ENCODE measurements at regions not wholly inside any gene's neighbourhood (a gene's known extent, or its start where the extent isn't known, plus 50 kb on each side); places are given as distances from the start of the nearest gene placed in this dataset.

GRCh38 chr2:153388246-153388645 is 90.3 kb downstream of the RPRM start:
- intact Hi-C loops (cut with DNase I, micrococcal nuclease), result no loop called here
- no peaks in the 10 kb centered on the region for H3K36me3 ChIP-seq (ENCODE audit: low read depth)
- peaks cover 3% of the 10 kb centered on the region for H3K9me3 ChIP-seq
- no peak overlapping the region for H3K4me3 ChIP-seq
- no peaks in the 10 kb centered on the region for H3K4me1 ChIP-seq (ENCODE audit: low read depth)
- ATAC-seq, result no peak
- no peak for TF ChIP-seq CTCF (IDR thresholded peaks at IDR 0.05)
- DNase-seq, result no peak

GRCh38 chr2:153387203-153387602 is 91.4 kb downstream of the RPRM start:
- Histone ChIP-seq H3K4me1 (ENCODE audit: low read depth) (no peaks in the 10 kb centered on the region), H3K36me3 (ENCODE audit: low read depth) (no peaks in the 10 kb centered on the region), H3K9me3 (peaks cover 4% of the 10 kb centered on the region), H3K4me3 (no peak overlapping the region)
- TF ChIP-seq CTCF (IDR thresholded peaks at IDR 0.05), result no peak
- DNase-seq (no peak), ATAC-seq (no peak)
- intact Hi-C loops (cut with DNase I, micrococcal nuclease), result no loop called here

- ATAC-seq, result no peak
- TF ChIP-seq CTCF (IDR thresholded peaks at IDR 0.05), result no peak
These were observed 92.1 kb downstream of the RPRM start for GRCh38 chr2:153386481-153386897.

GRCh38 chr2:153373510-153374279 is 104.9 kb downstream of the RPRM start:
- Histone ChIP-seq H3K4me1 (ENCODE audit: low read depth) (no peaks in the 10 kb centered on the region), H3K36me3 (ENCODE audit: low read depth) (no peaks in the 10 kb centered on the region), H3K9me3 (no peaks in the 10 kb centered on the region), H3K4me3 (no peak overlapping the region)
- DNase-seq (no peak), ATAC-seq (no peak)
- intact Hi-C loops (cut with DNase I, micrococcal nuclease), result no loop called here
- TF ChIP-seq CTCF (IDR thresholded peaks at IDR 0.05), result no peak

More at GRCh38 chr2:153386481-153386897, 92.1 kb downstream of the RPRM start:
- no peak for DNase-seq
- intact Hi-C loops (cut with DNase I, micrococcal nuclease), result no loop called here
- no peaks in the 10 kb centered on the region for H3K36me3 ChIP-seq (ENCODE audit: low read depth)
- no peak overlapping the region for H3K4me3 ChIP-seq
- peaks cover 4% of the 10 kb centered on the region for H3K9me3 ChIP-seq
- no peaks in the 10 kb centered on the region for H3K4me1 ChIP-seq (ENCODE audit: low read depth)

- Histone ChIP-seq H3K9me3 (no peaks in the 10 kb centered on the region), H3K36me3 (ENCODE audit: low read depth) (no peaks in the 10 kb centered on the region), H3K4me3 (no peak overlapping the region), H3K4me1 (ENCODE audit: low read depth) (no peaks in the 10 kb centered on the region)
- intact Hi-C loops (cut with DNase I, micrococcal nuclease), result no loop called here
- no peak for ATAC-seq
- TF ChIP-seq CTCF (IDR thresholded peaks at IDR 0.05), result no peak
- no peak for DNase-seq
These were observed 118.3 kb downstream of the RPRM start for GRCh38 chr2:153360239-153360638.

Measured in mucosa of descending colon (tissue), 3 donors.